ENCODE measurements at regions not wholly inside any gene's neighbourhood (a gene's known extent, or its start where the extent isn't known, plus 50 kb on each side); places are given as distances from the start of the nearest gene placed in this dataset.

GRCh38 chr2:41377837-41378236 lies 670.0 kb upstream of the PKDCC start:
- DNase-seq (ENCODE audit: insufficient read length, low spot score), result no peak
- TF ChIP-seq POLR2AphosphoS5 (IDR thresholded peaks at IDR 0.05; ENCODE audit: low read depth, low read length) (no peak), SPI1 (IDR thresholded peaks at IDR 0.05; ENCODE audit: low read depth, low read length) (no peak), POLR2A (IDR thresholded peaks at IDR 0.05; ENCODE audit: low read depth, low read length) (no peak), TAF1 (IDR thresholded peaks at IDR 0.05; ENCODE audit: low read depth, low read length) (no peak), PAX5 (IDR thresholded peaks at IDR 0.05; ENCODE audit: insufficient read depth, low read length, severe bottlenecking) (no peak), POU2F2 (IDR thresholded peaks at IDR 0.05; ENCODE audit: low read depth, low read length) (no peak)
- FAIRE-seq, result no peak

- TF ChIP-seq POU2F2 (IDR thresholded peaks at IDR 0.05; ENCODE audit: low read depth, low read length) (no peak), TAF1 (IDR thresholded peaks at IDR 0.05; ENCODE audit: low read depth, low read length) (no peak), POLR2AphosphoS5 (IDR thresholded peaks at IDR 0.05; ENCODE audit: low read depth, low read length) (no peak), POLR2A (IDR thresholded peaks at IDR 0.05; ENCODE audit: low read depth, low read length) (no peak), PAX5 (IDR thresholded peaks at IDR 0.05; ENCODE audit: insufficient read depth, low read length, severe bottlenecking) (no peak), SPI1 (IDR thresholded peaks at IDR 0.05; ENCODE audit: low read depth, low read length) (no peak)
- DNase-seq (ENCODE audit: insufficient read length, low spot score) (no peak), FAIRE-seq (no peak)
These were observed 669.4 kb upstream of the PKDCC start for GRCh38 chr2:41378420-41378819.

- no peak for FAIRE-seq
- no peak for DNase-seq (ENCODE audit: insufficient read length, low spot score)
- TF ChIP-seq POLR2A (IDR thresholded peaks at IDR 0.05; ENCODE audit: low read depth, low read length) (no peak), POU2F2 (IDR thresholded peaks at IDR 0.05; ENCODE audit: low read depth, low read length) (no peak), SPI1 (IDR thresholded peaks at IDR 0.05; ENCODE audit: low read depth, low read length) (no peak), POLR2AphosphoS5 (IDR thresholded peaks at IDR 0.05; ENCODE audit: low read depth, low read length) (no peak), TAF1 (IDR thresholded peaks at IDR 0.05; ENCODE audit: low read depth, low read length) (no peak), PAX5 (IDR thresholded peaks at IDR 0.05; ENCODE audit: insufficient read depth, low read length, severe bottlenecking) (no peak)
These were observed 668.2 kb upstream of the PKDCC start for GRCh38 chr2:41379496-41380221.

- no peak for DNase-seq (ENCODE audit: insufficient read length, low spot score)
- no peak for FAIRE-seq
- TF ChIP-seq POU2F2 (IDR thresholded peaks at IDR 0.05; ENCODE audit: low read depth, low read length) (no peak), SPI1 (IDR thresholded peaks at IDR 0.05; ENCODE audit: low read depth, low read length) (no peak), POLR2AphosphoS5 (IDR thresholded peaks at IDR 0.05; ENCODE audit: low read depth, low read length) (no peak), POLR2A (IDR thresholded peaks at IDR 0.05; ENCODE audit: low read depth, low read length) (no peak), TAF1 (IDR thresholded peaks at IDR 0.05; ENCODE audit: low read depth, low read length) (no peak), PAX5 (IDR thresholded peaks at IDR 0.05; ENCODE audit: insufficient read depth, low read length, severe bottlenecking) (no peak)
These were observed 666.1 kb upstream of the PKDCC start for GRCh38 chr2:41381701-41382100.

GRCh38 chr2:41387519-41387918 lies 660.3 kb upstream of the PKDCC start:
- DNase-seq (ENCODE audit: insufficient read length, low spot score), result no peak
- no peak for FAIRE-seq
- TF ChIP-seq TAF1 (IDR thresholded peaks at IDR 0.05; ENCODE audit: low read depth, low read length) (no peak), PAX5 (IDR thresholded peaks at IDR 0.05; ENCODE audit: insufficient read depth, low read length, severe bottlenecking) (no peak), POU2F2 (IDR thresholded peaks at IDR 0.05; ENCODE audit: low read depth, low read length) (no peak), POLR2AphosphoS5 (IDR thresholded peaks at IDR 0.05; ENCODE audit: low read depth, low read length) (no peak), SPI1 (IDR thresholded peaks at IDR 0.05; ENCODE audit: low read depth, low read length) (no peak), POLR2A (IDR thresholded peaks at IDR 0.05; ENCODE audit: low read depth, low read length) (no peak)

- TF ChIP-seq TAF1 (IDR thresholded peaks at IDR 0.05; ENCODE audit: low read depth, low read length), result no peak
- TF ChIP-seq SPI1 (IDR thresholded peaks at IDR 0.05; ENCODE audit: low read depth, low read length), result no peak
- TF ChIP-seq POU2F2 (IDR thresholded peaks at IDR 0.05; ENCODE audit: low read depth, low read length), result no peak
- TF ChIP-seq POLR2A (IDR thresholded peaks at IDR 0.05; ENCODE audit: low read depth, low read length), result no peak
- TF ChIP-seq PAX5 (IDR thresholded peaks at IDR 0.05; ENCODE audit: insufficient read depth, low read length, severe bottlenecking), result no peak
- no peak for TF ChIP-seq POLR2AphosphoS5 (IDR thresholded peaks at IDR 0.05; ENCODE audit: low read depth, low read length)
- no peak for DNase-seq (ENCODE audit: insufficient read length, low spot score)
- FAIRE-seq, result no peak
These were observed 654.2 kb upstream of the PKDCC start for GRCh38 chr2:41393621-41394020.

GRCh38 chr2:41394541-41394940 lies 653.3 kb upstream of the PKDCC start:
- no peak for FAIRE-seq
- no peak for TF ChIP-seq POLR2AphosphoS5 (IDR thresholded peaks at IDR 0.05; ENCODE audit: low read depth, low read length)
- TF ChIP-seq TAF1 (IDR thresholded peaks at IDR 0.05; ENCODE audit: low read depth, low read length), result no peak
- no peak for TF ChIP-seq POLR2A (IDR thresholded peaks at IDR 0.05; ENCODE audit: low read depth, low read length)
- no peak for TF ChIP-seq SPI1 (IDR thresholded peaks at IDR 0.05; ENCODE audit: low read depth, low read length)
- TF ChIP-seq PAX5 (IDR thresholded peaks at IDR 0.05; ENCODE audit: insufficient read depth, low read length, severe bottlenecking), result no peak
- TF ChIP-seq POU2F2 (IDR thresholded peaks at IDR 0.05; ENCODE audit: low read depth, low read length), result no peak
- DNase-seq (ENCODE audit: insufficient read length, low spot score), result no peak

- FAIRE-seq (no peak), DNase-seq (ENCODE audit: insufficient read length, low spot score) (no peak)
- no peak for TF ChIP-seq POLR2A (IDR thresholded peaks at IDR 0.05; ENCODE audit: low read depth, low read length)
- no peak for TF ChIP-seq POLR2AphosphoS5 (IDR thresholded peaks at IDR 0.05; ENCODE audit: low read depth, low read length)
- no peak for TF ChIP-seq TAF1 (IDR thresholded peaks at IDR 0.05; ENCODE audit: low read depth, low read length)
- TF ChIP-seq PAX5 (IDR thresholded peaks at IDR 0.05; ENCODE audit: insufficient read depth, low read length, severe bottlenecking), result no peak
- TF ChIP-seq SPI1 (IDR thresholded peaks at IDR 0.05; ENCODE audit: low read depth, low read length), result no peak
- no peak for TF ChIP-seq POU2F2 (IDR thresholded peaks at IDR 0.05; ENCODE audit: low read depth, low read length)
These were observed 652.1 kb upstream of the PKDCC start for GRCh38 chr2:41395692-41396091.

GRCh38 chr2:41399437-41400087 lies 648.3 kb upstream of the PKDCC start:
- no peak for DNase-seq (ENCODE audit: insufficient read length, low spot score)
- FAIRE-seq, result no peak
- TF ChIP-seq POU2F2 (IDR thresholded peaks at IDR 0.05; ENCODE audit: low read depth, low read length), result no peak
- TF ChIP-seq TAF1 (IDR thresholded peaks at IDR 0.05; ENCODE audit: low read depth, low read length), result no peak
- no peak for TF ChIP-seq SPI1 (IDR thresholded peaks at IDR 0.05; ENCODE audit: low read depth, low read length)
- TF ChIP-seq POLR2A (IDR thresholded peaks at IDR 0.05; ENCODE audit: low read depth, low read length), result no peak
- no peak for TF ChIP-seq PAX5 (IDR thresholded peaks at IDR 0.05; ENCODE audit: insufficient read depth, low read length, severe bottlenecking)
- TF ChIP-seq POLR2AphosphoS5 (IDR thresholded peaks at IDR 0.05; ENCODE audit: low read depth, low read length), result no peak
